CD4-positive, alpha-beta T cell (primary cell): ENCODE measurements at regions not wholly inside any gene's neighbourhood (a gene's known extent, or its start where the extent isn't known, plus 50 kb on each side); places are given as distances from the start of the nearest gene placed in this dataset.

Source experiments
- ATAC-seq: fragments of 200-7000 bp; cut with Tn5 transposase; one replicate; pipeline ENCODE4 v1.10.0; 2022; ENCODE audit warnings: mild to moderate bottlenecking; ENCODE audit not compliant: poor library complexity
- CTCF ChIA-PET: fragments of 350-600 bp; sonication (Branson Sonifier 250); formaldehyde crosslinking; loops from one replicate; lab custom pipeline; 2021; ENCODE audit warnings: antibody characterized with exemption, inconsistent platforms; lab: Charles Lee
- POLR2A ChIA-PET: fragments of 350-600 bp; sonication (Branson Sonifier 250); formaldehyde crosslinking; loops from one replicate; lab custom pipeline; 2021; ENCODE audit warnings: antibody characterized with exemption, inconsistent platforms; lab: Charles Lee
- DNase-seq, 14 experiments: peaks; one replicate each; pipeline ENCODE4 v3.0.0-alpha.2; 2013 to 2020; ENCODE audit warnings: mixed read lengths in 2 of 14
- H3K27ac ChIP-seq, 2 donors: one replicate each; pipeline versions ENCODE4 v1.5.1 to v1.7.0; 2013; ENCODE audit warnings: low read length in 2 of 2, low read depth in 1 of 2, mild to moderate bottlenecking in 1 of 2
- H3K27me3 ChIP-seq, 2 experiments: 1 replicate in 1 of 2; 2 replicates in 1 of 2; pipeline versions ENCODE4 v1.6.1 to v1.7.0; 2013; ENCODE audit warnings: low read length in 2 of 2, control low read depth in 1 of 2, mild to moderate bottlenecking in 1 of 2, moderate library complexity in 1 of 2; ENCODE audit not compliant: insufficient read depth in 2 of 2, control insufficient read depth in 1 of 2
- H3K36me3 ChIP-seq: one replicate; pipeline ENCODE4 v1.6.1; 2013; ENCODE audit warnings: low read length, control low read depth; ENCODE audit not compliant: insufficient read depth
- H3K4me1 ChIP-seq: one replicate; pipeline ENCODE4 v1.6.1; 2013; ENCODE audit warnings: low read length, control low read depth; ENCODE audit not compliant: insufficient read depth
- H3K4me3 ChIP-seq: one replicate; pipeline ENCODE4 v1.5.1; 2013; ENCODE audit warnings: mild to moderate bottlenecking, low read length, moderate library complexity
- H3K9me3 ChIP-seq, 2 experiments: 1 replicate in 1 of 2; 2 replicates in 1 of 2; pipeline versions ENCODE4 v1.6.1 to v1.7.0; 2013; ENCODE audit warnings: low read length in 2 of 2, mild to moderate bottlenecking in 2 of 2, control low read depth in 1 of 2, moderate library complexity in 1 of 2; ENCODE audit not compliant: control insufficient read depth in 1 of 2, insufficient read depth in 1 of 2
- H3K27ac Mint-ChIP-seq: one replicate; pipeline ENCODE4 v1.8.0; 2020; ENCODE audit warnings: mixed read lengths
- H3K27me3 Mint-ChIP-seq: one replicate; pipeline ENCODE4 v1.8.0; 2021; ENCODE audit warnings: mixed read lengths
- H3K36me3 Mint-ChIP-seq: one replicate; pipeline ENCODE4 v1.8.0; 2021; ENCODE audit warnings: low read depth, mixed read lengths
- H3K4me1 Mint-ChIP-seq: one replicate; pipeline ENCODE4 v1.8.0; 2021; ENCODE audit warnings: low read depth, mixed read lengths
- H3K4me3 Mint-ChIP-seq: one replicate; pipeline ENCODE4 v1.8.0; 2020; ENCODE audit warnings: mild to moderate bottlenecking, mixed read lengths
- H3K9me3 Mint-ChIP-seq: one replicate; pipeline ENCODE4 v1.8.0; 2020; ENCODE audit warnings: mixed read lengths
- intact Hi-C, 2 experiments: fragments of 100-400 bp; cut with DNase I in 1 of 2; cut with micrococcal nuclease in 1 of 2; formaldehyde crosslinking; loops; one replicate each; pipeline versions ENCODE4 v1.15.1 to v1.9.0; 2023 to 2025; cut with DNase I, micrococcal nuclease
- TF ChIP-seq, protein P1 (sequence below): fragments of 200-600 bp; IDR thresholded peaks from one replicate; pipeline ENCODE4 v1.8.0; 2022; ENCODE audit warnings: antibody characterized with exemption, mild to moderate bottlenecking

DNA sequence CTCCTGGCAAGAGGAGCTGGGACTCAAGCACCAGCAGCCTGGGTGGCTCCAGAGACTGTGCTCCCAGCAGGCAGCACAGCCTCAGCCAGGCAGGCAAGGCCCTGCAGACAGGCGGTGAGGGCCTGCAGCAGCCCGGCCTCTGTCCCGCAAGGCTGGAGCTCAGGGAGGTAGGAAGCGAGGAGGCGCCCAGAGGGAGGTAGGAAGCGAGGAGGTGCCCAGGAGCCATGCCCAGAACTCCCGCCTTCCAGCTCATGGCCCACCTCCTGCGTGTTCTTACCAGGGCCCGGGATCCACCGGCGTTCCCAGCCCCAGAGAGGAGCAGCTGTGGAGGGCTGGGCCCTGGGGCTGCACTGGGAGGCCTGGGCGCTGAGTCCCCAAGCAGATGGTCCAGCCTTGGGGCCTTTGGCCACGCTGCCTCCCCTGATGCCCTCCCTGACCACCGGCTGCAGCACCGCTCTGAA lies 133.1 kb downstream of the HMX1 start:
- Histone ChIP-seq H3K27me3 (no peaks in the 10 kb centered on the region), H3K4me3 (no peak overlapping the region), H3K4me1 (no peaks in the 10 kb centered on the region), H3K9me3 (peaks cover 0 to 36% of the 10 kb centered on the region in 2 experiments), H3K36me3 (no peaks in the 10 kb centered on the region), H3K27ac (no peak overlapping the region)
- H3K27ac Mint-ChIP-seq: no peak overlapping the region
- peaks cover 4% of the 10 kb centered on the region for H3K27me3 Mint-ChIP-seq
- H3K4me3 Mint-ChIP-seq: no peak overlapping the region
- intact Hi-C loops: no loop called here
- no peaks in the 10 kb centered on the region for H3K4me1 Mint-ChIP-seq
- ATAC-seq (no peak), DNase-seq (no peak)
- TF ChIP-seq, protein P1, sequence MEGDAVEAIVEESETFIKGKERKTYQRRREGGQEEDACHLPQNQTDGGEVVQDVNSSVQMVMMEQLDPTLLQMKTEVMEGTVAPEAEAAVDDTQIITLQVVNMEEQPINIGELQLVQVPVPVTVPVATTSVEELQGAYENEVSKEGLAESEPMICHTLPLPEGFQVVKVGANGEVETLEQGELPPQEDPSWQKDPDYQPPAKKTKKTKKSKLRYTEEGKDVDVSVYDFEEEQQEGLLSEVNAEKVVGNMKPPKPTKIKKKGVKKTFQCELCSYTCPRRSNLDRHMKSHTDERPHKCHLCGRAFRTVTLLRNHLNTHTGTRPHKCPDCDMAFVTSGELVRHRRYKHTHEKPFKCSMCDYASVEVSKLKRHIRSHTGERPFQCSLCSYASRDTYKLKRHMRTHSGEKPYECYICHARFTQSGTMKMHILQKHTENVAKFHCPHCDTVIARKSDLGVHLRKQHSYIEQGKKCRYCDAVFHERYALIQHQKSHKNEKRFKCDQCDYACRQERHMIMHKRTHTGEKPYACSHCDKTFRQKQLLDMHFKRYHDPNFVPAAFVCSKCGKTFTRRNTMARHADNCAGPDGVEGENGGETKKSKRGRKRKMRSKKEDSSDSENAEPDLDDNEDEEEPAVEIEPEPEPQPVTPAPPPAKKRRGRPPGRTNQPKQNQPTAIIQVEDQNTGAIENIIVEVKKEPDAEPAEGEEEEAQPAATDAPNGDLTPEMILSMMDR: no peak
- no peaks in the 10 kb centered on the region for H3K36me3 Mint-ChIP-seq
- H3K9me3 Mint-ChIP-seq: peaks cover 3% of the 10 kb centered on the region
- POLR2A ChIA-PET: no interaction called here
- CTCF ChIA-PET: no interaction called here

DNA sequence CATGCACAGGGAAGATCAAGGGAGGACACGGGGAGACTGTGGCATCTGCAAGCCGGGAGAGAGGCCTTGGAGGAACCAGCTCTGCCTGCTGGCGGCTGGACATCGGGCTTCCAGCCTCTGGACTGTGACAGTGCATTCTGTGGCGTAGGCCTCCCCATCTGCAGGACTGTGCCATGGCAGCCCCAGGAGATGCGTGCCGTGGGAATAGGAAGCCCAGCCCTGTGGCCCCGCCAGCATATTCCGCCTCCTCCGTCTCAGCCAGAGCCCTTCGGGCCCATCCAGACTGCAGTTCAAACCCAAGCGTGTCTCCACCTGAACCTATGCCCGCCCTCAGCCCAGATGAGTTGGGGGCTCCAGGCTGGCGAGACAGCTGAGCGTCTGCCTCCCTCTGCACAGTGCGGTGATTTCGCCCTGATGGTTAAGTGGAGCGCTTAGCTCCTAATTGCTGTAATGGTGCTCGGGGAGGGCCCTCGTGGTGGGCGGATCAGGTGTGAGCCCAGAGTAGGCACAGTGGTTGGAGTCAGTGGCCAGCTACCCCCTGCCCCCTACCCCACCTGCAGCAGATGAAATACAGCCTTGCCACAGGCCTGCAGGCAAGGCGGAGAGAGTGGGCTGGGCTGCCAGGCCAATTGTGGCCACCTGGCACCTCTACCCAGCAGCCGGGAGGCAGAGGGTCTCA lies 133.9 kb downstream of the HMX1 start:
- Mint-ChIP-seq H3K4me3 (no peak overlapping the region), H3K27me3 (peaks cover under 1% of the 10 kb centered on the region), H3K27ac (no peak overlapping the region), H3K9me3 (peaks cover 3% of the 10 kb centered on the region), H3K36me3 (no peaks in the 10 kb centered on the region), H3K4me1 (no peaks in the 10 kb centered on the region)
- H3K27ac ChIP-seq: no peak overlapping the region
- no peaks in the 10 kb centered on the region for H3K4me1 ChIP-seq
- DNase-seq (no peak), ATAC-seq (no peak)
- peaks cover 0 to 40% of the 10 kb centered on the region in 2 experiments for H3K9me3 ChIP-seq
- intact Hi-C loops: no loop called here
- H3K27me3 ChIP-seq: no peaks in the 10 kb centered on the region
- no peak overlapping the region for H3K4me3 ChIP-seq
- ChIA-PET POLR2A (no interaction called here), CTCF (no interaction called here)
- no peaks in the 10 kb centered on the region for H3K36me3 ChIP-seq
- TF ChIP-seq, protein P1: no peak

DNA sequence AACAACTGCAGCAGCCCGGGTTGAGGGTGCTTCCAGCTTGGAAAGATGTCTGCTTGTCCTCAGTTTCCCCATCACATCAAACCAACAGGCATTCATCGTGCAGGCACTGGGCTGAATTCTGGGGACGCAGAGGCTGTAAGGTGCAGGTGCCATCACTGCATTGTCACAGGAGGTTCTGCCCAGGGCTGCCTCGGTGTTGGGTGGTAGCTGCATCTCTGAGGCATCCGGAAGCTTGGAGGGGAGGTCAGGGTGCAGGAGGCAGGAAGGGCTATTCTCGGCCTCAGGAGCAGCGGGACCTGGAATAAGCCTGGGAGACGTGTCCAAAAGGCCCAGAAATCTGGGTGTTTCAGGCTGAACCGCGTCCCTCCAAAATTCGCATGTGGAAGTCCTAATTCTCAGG lies 134.6 kb downstream of the HMX1 start:
- Histone ChIP-seq H3K9me3 (peaks cover 0 to 46% of the 10 kb centered on the region in 2 experiments), H3K36me3 (no peaks in the 10 kb centered on the region), H3K27ac (no peak overlapping the region), H3K4me3 (no peak overlapping the region), H3K27me3 (no peaks in the 10 kb centered on the region), H3K4me1 (no peaks in the 10 kb centered on the region)
- DNase-seq: no peak
- POLR2A ChIA-PET: no interaction called here
- Mint-ChIP-seq H3K36me3 (no peaks in the 10 kb centered on the region), H3K27ac (no peak overlapping the region), H3K4me1 (no peaks in the 10 kb centered on the region), H3K4me3 (no peak overlapping the region), H3K27me3 (no peaks in the 10 kb centered on the region), H3K9me3 (peaks cover 3% of the 10 kb centered on the region)
- no peak for ATAC-seq
- intact Hi-C loops: no loop called here
- TF ChIP-seq, protein P1: no peak
- CTCF ChIA-PET: no interaction called here
